NCI-H1694 (cell line): ENCODE measurements at regions not wholly inside any gene's neighbourhood (a gene's known extent, or its start where the extent isn't known, plus 50 kb on each side); places are given as distances from the start of the nearest gene placed in this dataset.

ENCODE experiments used
- DNase-seq: peaks from one replicate; lab custom pipeline; 2025; lab: John Stamatoyannopoulos, UW

DNA sequence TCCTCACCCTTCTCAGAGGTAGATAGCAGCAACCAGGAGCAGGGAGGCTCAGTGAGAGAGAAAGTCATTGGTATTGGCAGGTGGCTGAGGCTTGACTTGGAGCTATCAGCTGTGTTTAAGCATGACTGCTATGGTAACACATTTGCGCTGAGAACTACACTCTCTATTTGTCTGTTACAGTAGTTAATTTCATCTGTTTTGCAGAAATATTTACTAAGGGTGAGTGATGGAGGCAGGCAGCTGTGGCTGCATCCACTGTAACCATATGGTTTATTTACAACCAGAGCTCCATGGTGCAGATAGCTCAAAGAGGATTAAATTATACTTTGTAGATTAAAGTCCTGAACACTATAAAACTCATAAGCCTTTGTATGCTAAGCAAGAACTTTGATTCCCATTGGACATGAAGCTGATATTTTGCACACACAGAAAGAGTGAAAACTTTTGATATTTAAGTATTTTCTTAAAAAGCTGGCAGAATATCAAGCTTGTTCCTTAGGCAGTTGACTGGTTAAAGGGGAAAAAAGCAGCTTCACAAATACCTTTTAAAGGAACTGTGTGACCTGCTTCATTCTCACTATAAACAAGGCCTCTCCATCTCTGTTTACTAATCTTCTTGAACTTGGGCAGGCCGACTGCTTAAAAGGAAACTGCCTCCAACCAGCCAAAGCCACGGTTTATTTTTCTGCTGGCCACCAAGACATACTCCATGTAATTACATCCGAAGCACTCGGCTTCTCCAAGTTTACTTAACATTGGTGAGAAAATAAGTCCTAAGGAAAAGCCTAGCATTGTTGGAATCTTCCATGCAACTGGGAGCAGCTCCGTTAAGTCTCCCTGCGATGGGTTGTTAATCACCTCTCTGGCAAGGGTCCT lies 299.8 kb upstream of the ZFHX3 start:
- DNase-seq, result peak; percentile 76

DNA sequence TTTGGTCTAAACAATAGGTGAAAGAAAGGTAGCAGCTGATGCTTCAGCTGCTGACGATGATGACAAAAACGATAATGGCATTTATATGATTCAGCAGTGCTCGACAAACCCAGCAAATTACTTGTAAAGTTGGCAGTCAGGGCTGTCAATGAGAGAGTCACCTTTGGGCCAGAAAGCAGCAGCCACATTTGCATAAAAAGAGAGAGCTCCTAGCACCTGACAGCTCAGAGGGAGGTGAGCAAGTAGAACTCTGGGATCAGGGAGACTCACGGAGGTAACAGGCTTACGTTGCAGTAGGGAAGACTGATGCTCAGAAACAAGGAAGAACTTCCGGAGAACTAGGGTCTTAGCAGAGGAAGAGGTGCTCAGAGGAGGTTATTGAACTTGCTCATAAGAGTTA lies 291.9 kb upstream of the ZFHX3 start:
- DNase-seq, result no peak

DNA sequence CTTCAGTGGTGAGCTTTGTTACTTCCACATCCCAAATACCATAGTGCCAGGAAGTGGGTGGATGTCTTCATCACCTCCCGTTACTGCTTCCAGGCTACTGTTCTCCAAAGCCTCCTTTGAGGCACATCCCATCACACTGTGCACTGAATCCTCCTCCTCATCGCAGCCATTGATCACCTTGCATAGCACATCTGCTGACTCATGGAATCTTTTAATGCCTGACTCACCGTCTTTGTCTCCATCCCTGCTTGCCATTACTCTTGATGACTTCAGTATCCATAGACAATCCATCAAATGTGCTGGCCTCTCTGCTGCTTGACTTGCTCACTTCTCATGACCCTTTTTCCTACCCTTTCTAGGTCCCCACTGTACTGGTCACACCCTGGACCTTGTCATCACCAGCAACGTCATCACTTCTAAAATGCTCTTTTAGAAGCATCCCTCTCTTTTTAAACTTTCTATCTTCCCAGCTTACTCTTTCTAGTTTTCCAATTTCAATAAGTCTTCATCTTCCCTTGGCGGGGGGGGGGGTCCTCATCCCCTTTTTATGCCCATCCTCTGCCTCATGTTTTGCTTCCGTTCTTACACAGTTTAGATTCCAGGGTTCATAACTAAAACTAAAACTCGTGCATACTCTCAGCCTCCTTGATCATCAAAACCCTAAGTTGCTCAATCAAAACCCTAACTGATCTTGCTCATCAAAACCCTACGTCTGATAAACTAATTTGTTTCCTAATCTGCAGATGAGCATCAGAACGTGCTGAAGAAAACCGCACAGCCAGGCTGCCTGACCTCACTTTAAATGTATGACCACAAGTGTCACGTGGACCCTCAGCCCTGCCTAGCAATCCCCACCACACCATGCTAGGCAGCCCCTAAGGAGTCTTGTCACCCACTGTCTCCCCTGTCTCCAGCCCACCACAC lies 289.7 kb upstream of the ZFHX3 start:
- DNase-seq, result no peak

DNA sequence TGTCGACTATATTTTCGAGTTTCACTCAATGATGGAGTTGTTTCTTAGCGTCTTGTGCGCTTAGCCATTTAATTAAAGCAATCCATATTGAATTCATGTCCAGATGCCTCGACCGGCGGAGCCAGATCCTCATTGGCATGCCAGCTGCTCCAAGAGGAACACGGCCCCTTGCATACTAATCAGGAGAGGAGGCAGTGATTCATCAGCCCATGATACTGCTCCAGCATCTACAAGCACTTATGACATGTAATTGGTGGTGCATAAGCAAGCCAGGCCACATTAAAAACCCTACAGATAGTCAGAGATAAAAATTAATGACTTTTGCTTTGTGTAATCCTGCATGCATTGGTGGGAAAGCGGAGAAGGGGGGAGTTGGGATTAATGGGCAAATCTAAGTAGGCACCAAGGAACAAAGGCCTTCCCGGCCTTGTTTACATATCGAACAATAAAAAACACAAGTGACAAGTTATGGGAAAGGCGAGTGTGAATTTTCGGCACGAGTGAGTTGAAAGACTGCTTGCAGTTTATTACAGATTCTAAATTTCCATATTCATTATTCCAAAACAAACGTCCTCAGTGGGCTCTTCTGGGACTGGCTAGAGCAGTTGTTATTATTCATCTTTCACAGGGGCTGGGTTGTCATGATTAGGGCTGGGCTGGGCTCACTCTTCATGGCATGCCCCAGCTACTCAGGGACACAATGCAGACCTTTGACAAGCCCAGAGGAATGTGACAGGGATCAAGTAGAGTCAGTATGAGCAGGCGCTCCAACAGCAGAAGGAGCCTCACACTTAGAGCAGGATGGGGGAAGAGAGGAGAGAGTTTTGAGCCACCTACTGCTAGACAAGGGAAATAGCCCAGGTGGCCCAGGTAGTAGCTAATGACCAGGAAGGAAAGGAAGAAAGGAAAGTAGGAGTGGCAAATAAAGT lies 281.7 kb upstream of the ZFHX3 start:
- peak; percentile 51 for DNase-seq

DNA sequence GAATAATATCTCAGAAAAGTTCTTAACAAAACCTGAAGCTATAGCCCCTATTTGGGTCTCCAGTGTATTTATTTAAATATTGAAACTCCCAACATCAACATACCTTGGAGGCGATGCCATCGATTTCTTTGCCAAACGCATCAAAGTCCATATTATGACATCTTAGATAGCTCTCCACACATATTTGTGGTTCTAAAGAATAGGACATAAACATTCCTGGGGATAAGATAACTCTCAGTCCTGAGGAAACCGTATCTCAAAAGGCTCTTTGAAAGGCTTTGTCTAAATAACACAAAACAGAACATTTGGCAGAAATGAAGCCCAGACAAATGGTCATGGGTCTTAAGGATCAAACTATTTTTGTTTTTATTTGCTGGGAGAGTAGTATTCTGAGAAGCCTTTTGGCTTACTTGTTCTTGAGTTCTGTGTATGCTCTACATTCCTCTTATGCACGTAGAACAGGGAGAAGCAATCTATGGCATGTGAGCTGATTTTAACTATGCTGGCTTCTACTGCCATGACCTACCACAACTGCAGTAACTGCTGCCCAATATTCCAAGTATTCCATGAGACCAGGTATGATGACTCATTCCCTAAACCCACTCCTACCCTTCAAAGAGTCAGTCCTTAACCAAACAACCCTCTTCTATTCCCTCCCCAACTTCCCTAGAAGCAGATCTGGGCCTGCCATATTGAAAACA lies 279.0 kb upstream of the ZFHX3 start:
- DNase-seq, result no peak

DNA sequence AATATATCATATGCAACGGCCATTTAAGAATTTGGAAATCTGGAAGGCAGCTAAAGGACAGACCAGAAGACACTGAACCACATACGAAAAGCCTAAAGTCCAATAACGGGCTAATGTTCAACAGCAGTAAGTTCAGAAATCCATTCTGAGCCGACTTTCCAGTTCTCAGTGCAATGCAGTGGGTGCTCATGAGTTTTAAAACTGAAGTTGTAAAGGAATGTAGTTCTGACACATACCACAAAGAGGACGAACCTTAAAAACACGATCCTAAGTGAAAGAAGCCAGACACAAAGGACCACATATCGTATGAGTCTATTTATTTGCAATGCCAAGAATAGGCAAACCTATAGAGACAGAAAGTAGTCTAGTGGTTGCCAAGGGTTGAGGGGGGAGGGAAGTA lies 278.3 kb upstream of the ZFHX3 start:
- no peak for DNase-seq

DNA sequence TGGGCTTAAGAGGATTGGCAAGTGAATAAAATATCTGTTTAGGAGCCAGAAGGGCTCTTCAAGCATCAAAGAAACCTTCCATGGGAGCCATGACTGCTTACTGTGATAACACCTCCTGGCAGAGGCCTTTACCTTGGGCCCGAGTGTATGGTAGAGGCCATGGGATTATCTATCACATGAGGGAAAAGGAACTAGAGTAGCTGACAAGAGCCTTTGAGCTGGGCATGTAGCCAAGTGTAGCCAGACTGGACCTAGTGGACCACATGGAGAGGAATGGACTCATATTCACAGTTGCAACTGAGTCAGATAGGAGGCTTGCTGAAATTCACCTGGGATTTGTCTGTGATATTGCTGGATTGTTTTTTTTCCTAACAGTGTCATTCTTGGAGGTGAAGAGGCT lies 276.0 kb upstream of the ZFHX3 start:
- DNase-seq, result no peak

DNA sequence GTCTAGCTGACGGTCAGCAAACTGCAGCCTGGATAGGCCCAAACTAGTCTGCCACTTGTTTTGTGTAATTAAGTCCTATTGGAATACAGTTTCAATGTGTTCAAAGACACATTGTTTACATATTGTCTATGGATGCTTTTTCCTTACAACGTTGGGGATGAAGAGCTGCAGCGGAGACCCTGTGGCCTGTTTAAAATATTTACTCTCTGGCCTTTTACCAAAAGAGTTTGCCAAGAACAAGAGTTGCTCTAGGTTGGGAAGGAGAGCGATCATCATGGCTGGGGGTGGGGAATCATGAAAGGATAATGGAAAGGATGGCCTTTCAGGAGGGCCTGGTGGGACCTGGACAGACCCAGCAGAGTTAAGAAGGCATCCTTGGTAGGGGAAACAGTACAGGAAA lies 274.9 kb upstream of the ZFHX3 start:
- no peak for DNase-seq

DNA sequence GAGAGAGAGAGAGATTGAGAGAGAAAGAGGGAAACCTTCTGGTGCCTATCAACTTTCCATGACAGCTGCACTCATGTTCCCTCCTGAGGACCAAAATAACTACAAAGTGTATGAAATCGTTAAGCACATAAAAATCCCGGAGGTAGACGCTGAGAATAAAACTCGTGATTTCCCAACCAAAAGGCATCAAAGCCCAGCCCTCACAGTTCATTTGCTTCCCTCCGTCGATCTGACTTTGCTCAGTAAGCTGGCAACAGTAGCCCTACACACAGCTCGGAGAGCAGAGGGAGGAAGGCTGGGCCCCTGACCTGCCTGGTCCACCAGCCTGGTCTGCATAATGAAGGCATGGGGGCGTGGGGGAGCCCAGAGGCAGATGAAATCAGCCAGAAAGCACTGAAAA lies 273.9 kb upstream of the ZFHX3 start:
- DNase-seq, result no peak

DNA sequence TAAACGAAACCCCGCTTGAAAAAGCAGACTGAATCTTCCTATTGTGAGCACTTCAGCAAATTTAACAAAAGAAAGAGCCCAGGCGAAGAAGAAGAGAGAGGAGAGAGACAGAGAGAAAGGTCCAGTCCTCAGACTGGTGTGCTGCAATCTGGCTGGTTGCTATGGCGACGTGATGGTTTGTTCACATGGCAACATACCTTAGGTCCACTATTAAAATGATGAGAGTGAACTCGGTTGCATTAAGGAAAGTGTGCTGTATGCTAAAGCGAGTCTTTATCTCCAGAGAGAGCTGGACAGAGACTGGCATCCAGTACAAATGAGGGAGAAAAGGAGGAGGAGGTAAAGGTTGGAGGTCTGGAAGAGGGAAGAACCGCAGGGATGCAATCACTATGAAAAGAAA lies 271.8 kb upstream of the ZFHX3 start:
- DNase-seq, result no peak

DNA sequence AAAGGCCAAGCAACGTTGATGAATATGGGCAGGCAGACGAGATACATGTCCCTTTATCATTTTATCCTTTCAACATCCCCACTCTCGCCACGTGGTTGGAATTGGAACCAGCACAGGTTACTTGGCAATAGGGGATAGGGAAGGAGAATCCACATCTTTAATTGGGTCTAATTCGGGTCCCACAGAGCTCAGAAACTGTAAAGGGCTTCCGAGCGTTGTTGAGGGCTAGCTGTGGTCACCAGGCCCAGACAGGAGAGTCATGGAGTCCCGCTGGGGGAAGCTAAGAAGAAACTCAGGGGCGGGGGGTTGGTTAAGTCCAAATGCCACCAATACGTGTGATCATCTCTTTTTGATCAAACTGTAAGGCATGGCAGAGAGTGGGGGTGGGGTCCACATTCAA lies 271.3 kb upstream of the ZFHX3 start:
- no peak for DNase-seq

DNA sequence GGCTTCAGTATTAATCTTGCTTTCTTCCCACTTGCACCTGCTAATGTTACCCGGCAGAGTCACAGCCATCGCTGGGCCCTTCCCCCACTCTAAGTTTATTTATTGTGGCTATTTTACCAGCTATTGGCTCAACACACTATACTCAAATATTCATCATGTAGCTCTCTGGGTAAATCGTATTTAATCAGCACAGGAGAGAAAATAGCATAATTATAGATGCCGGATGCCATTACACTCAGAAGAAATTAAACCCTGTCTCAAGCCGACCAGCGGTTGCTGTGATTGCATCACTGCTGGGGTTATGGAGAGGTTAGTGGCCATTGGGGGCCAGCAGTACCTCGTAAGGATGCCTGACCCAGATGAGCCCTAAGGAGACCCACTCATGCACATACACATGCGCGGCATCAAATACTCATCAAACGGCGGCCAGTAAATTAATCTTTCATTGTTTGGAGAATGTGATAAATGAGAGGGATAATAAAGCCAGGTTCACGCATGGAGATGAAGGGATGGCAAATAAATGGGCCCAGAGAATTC lies 269.5 kb upstream of the ZFHX3 start:
- no peak for DNase-seq

DNA sequence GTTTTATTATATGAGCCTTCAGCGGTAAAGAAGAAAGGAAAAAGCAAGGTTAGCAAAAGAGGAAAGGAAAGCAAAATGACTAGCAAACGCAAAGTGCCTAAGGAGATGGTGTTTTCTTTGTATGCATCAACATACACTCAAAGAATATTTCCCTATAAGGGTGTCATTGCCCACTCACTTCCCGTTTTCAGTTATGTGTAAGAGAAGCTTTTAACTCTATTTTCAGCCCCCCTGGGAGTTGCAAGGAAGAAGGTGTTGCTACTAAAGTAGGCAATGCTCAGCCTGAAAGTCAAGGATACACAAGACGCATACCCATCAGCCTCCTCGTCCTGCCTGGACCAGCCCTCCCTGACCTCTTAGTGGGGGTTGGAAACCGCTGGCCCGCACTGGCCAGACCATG lies 267.7 kb upstream of the ZFHX3 start:
- no peak for DNase-seq

DNA sequence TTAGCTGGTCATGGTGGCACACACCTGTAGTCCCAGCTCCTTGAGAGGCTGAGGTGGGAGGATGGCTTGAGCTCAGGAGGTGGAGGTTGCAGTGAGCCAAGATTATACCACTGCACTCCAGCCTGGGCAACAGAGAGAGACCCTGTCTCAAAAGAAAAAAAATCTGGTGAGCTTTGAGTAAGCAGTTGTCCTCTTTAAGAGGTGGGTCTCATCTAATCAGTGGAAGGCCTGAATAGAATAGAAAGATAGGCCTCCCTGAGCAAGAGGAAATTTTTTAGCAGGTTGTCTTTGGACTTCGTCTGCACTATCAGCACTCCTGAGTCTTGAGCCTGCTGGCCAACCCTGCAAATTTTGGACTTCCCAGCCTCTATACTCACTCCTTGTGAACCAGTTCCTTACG lies 266.0 kb upstream of the ZFHX3 start:
- no peak for DNase-seq

DNA sequence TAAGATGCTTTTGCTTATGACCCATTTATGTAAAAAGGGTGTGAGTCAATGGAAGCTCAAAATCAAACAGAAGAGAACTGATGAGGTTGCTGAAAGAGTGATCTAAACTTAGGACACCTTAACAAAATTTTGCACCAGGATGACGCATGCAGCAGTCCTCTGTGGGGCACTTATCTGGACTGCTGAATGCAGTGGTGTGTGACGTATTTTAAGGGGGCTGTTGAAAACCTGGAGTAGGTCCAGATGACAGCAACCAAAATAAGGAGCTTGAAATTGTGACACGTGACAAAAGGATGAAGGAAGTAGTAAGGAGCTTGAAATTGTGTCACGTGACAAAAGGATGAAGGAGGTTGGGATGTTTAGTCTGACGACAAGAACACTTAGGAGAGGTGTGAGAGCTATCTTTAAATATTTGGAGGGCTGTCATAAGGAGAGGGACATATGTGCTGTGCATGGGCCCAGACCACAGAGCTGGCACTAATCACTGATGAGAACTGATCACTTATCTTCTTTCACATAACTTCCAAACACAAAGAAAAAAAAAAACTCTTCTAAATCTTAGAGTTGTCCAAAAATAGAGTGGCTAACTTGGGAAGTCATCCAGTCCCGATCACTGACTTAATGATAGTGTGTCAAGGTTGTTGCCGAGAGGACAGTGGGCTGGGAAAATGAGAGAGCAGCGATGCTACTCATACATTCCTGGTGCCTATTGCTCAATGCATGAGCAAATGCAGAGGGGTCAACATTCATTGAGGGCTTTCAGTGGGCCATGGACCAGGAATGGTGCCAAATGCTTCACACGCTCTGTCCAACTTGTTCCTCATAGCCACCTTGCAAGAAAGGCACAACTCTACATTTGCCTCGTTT lies 264.2 kb upstream of the ZFHX3 start:
- no peak for DNase-seq

DNA sequence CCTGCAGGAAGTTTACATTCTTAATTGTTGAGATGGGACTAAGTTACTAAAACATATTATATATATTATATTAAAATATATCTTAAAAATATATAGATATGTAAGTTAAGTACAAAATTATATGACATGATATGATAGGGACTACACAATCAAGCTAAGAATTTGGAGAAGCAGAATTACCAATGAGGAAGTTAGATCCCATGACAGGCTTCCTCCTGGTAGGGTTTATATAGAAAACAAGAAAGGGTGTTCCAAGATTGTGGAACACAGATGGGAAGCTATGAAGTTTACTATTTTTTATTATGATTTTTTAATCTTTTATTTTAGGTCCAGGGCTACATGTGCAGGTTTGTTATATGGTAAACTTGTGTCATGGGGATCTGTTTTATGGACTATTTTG lies 260.8 kb upstream of the ZFHX3 start:
- DNase-seq, result no peak

DNA sequence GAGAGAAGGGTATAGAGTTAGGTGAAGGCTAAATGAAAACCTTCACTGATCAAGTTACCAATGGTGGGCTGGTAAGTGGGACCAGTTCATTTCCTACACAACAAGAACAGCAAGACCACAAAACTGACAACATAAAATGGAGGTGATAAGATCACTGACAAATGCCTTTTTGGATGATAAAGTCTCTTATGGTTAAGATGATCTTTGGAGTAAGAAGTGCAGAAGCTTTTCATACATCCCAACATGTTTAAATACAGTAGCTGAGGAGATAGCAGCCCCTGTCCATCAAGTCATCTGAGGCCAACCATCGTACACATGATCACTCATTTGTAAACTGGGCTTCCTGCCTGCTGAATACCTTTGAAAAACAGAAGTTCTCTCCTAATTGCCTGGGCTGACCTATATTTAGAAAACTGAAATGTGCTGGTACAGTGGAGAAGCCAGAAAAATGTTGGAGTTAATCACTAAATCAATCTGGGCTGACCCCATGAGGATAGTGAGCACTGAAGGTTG lies 259.0 kb upstream of the ZFHX3 start:
- no peak for DNase-seq

DNA sequence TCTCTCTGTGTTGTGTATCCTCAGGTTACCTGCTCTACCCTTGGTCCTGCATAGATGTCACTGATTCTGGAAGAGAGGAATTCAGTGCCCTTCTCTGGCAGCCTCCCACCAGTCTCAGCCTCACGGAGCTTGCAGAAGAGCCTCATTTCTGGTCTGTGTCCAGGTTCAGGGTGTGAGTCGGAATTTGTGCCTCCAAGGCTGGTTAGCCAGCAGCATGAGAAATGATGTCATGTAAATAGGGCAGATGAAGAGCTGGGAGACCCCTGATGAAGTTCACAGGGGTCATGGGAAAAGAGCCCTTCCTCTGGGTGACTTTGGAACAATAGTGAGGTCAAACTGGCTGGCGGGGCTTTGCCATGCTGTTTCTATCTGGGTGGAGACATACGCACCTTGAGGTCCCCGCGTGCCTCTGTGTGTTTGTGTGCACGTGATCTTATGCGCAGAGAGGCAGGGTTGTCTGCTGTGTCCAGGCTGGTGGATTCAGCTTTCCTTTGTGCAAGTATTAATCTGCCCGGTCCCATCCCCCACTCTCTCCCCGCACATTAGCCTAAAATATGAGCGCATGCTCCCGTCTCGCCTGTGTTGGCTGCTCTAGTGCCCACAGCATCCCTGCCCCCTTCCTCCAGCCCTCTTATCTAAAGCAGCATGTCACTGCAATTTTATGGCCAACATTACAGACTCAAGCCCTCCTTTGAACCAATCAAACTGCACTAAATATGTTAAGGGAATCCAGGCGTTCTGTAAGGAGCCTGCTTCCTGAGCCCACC lies 256.3 kb upstream of the ZFHX3 start:
- DNase-seq, result no peak

DNA sequence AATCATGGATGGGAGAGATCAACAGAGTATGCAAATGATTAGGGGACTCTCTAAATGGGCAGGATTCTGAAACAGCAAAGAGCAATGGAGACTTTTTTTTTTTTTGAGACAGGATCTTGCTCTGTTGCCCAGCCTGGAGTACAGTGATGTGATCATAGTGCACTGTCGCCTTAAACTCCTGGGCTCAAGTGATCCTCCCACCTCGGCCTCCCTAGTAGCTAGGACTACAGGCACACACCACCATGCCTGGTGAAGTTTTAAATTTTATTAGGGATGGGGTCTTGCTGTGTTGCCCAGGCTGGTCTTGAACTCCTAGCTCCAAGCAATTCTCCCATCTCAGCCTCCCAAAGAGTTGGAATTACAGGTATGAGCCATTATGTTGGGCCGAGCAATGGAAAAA lies 255.0 kb upstream of the ZFHX3 start:
- no peak for DNase-seq
